Fibroblast of skin of right biceps (primary cell): ENCODE measurements at regions not wholly inside any gene's neighbourhood (a gene's known extent, or its start where the extent isn't known, plus 50 kb on each side); places are given as distances from the start of the nearest gene placed in this dataset.
"Not testable (repeated sequence)": the region's sequence is repeated elsewhere in the genome, so short reads cannot be mapped to it uniquely, and the experiment has no call there.

Experiments used
- DNase-seq: peaks from one replicate; pipeline ENCODE4 v3.0.0-alpha.2; 2013

DNA sequence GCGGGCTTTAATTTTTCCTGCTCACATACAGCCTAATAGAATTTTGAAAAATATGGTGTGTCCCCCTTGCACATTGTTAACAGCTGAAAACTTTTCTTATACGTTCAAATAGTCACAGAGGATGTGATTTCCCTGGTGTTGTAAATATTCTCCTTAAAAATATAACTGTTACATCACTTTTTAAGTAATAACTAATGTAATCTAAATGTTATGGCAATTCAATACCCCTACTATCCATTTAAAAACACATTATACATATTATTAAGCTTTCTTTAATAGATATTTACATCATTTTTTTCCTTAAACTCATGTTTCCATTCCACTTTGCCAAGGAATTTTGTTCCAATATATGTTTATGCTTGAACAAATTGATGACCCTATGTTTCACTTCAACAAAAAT is 85.5 kb upstream of the S1PR1 start:
- DNase-seq = no peak

DNA sequence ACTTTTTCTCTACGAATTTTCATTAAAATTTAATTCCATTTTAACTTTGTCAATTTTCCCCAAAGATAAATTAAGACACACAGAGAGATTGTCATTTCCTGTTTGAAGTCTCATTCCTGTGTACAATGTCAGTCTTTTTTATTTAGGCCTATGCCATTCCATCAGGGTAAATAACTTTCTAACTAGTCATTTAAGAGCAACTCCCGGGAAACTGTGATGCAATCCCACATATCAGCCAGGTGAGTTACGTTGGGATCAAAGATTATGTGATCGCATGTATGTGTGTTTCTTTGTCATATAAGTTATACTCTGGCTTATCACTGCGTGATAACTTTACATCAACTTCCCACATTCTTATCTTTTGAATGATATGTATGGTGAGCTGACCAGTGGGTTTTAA is 86.1 kb upstream of the S1PR1 start:
- DNase-seq = peak; percentile 59

DNA sequence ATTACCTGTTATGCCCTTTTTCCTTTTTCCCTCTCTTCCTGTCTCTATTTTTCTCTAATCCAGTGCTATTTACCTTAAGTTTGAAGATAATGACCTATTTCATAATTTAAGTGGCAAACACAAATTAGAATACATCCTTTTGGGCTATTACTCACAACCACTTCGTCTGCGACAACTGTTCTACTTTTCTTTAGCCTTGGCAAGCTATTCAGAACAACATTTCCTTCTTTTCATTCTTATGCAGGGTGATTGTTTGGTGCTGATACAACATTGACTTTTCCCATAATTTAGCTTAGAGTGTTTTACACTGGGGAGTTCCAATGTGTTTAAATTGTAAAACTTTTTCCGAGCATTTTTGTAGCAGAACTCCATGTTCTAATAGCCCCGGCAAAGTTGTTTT is 86.6 kb upstream of the S1PR1 start:
- no peak for DNase-seq

DNA sequence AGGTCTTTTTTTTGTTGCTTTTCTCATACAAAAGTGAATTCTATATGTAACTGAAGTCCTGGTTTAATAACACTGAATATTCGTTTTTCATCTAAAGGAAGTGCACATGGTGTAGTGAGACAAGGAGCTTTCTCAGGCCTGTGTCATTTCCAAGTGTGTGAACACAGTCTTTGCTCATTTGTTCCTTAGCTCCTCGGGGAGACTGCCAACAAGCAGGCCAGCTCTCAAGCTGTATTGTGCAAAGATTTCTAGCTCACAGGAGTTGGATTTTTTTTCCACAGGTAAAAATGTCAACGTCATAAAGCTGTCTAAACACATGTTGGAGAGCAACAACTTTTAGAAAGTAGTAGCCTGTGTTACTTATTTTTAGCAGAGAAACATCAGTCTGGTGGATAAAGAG is 87.8 kb upstream of the S1PR1 start:
- DNase-seq = peak; percentile 41

DNA sequence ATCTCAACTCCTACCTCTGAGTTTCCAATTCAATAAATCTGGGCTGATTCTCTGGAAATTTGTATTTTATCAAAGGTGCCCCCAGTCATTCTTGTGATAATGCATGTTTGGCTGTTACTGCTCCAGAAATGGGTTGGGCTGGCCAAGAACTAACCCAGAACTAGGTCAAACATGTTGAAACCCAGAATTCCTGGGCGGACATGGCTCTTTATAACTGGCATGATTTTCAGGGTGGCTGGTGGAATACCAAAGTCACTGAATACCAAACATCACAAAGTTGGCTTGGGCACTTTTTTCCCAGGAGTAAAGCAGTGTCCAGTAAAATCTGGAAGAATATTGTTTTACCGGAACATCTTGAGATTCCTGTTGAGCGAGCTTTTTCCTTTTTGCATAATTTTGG is 89.4 kb upstream of the S1PR1 start:
- no peak for DNase-seq

DNA sequence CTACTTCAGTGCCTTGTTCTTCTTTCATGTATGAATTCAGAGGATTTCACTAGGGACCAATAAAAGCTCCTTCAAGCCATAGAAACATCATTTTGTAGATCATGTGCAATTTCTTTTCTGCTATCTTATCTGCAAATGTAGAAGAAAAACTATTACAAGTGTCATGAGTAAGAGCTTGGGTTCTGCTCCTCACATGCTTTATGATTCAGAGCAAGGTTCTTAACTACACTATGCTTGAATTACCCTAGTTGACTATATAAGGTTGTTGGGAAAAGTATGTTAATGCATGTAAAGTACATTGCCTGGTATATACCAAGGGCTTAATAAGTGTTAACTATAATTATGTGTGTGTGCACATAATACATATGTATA is 91.4 kb upstream of the S1PR1 start:
- no peak for DNase-seq

DNA sequence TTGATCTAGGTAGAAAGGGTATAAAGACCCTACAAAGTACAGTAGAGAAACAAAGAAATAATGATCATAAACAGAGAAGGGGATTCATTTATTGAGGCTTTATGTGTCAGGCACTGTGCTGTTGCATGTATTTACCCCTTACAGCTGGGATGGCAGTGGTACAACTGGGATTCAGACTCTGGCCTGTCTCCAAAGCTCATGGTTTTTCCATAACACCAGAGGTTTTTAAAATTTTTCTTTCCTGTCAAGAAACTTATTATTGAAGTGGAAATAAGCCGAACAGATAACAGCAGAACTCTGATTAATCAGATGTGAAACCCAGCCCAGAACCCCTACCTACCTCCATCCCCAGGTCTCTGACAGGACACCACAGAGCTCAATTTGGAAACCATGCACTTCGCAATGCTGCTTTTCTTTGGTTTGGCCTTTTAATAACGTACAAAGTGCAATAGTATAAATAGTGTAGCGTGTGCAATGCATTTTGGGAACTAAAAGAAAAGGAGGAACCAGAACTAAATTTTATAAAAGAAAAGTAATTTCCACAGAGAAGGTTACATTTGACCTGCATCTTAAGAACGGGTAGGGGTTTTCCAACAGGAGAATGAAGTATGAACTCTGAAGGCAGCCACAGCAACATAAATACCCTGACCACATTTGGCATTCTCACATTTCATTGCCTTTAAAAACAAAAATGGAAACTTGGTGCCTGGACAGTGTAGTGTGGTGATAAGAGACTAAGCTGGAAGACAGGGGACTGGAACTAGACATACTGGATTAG is 92.0 kb upstream of the S1PR1 start:
- no peak for DNase-seq

DNA sequence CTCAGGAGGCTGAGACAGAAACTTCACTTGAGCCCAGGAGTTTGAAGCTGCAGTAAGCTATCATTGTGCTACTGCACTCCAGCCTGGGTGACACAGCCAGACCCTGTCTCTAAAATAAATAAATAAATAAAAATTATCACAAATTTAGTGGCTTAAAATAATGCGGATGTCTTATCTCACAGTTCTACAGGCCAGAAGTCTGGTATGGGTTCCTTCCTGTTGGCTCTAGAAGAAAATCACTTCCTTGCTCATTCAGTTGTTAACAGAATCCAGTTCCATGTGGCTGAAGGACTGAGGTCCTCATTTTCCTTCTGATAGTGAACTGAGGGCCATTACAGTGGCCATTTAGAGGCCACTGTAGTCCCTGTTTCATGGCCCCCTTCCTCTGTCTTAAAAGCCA is 94.6 kb upstream of the S1PR1 start:
- no peak for DNase-seq

DNA sequence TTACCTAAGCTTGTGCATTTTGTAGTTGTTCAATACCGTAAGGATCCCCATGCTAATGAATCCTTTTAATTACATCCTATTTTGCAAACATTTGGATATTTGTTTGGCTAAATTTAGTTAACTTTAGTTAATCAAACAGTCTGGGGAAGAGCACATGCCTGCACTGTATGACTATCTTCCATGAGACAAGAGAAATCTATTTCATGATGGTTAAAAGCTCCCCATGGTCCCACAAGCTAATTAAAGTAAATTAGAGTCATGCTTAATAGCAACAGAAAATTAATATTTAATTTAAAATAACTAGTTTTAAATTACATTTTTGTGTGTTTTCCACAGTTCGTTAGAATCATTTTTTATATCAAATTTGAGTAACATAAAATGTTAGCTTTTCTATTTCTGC is 95.4 kb upstream of the S1PR1 start:
- no peak for DNase-seq

DNA sequence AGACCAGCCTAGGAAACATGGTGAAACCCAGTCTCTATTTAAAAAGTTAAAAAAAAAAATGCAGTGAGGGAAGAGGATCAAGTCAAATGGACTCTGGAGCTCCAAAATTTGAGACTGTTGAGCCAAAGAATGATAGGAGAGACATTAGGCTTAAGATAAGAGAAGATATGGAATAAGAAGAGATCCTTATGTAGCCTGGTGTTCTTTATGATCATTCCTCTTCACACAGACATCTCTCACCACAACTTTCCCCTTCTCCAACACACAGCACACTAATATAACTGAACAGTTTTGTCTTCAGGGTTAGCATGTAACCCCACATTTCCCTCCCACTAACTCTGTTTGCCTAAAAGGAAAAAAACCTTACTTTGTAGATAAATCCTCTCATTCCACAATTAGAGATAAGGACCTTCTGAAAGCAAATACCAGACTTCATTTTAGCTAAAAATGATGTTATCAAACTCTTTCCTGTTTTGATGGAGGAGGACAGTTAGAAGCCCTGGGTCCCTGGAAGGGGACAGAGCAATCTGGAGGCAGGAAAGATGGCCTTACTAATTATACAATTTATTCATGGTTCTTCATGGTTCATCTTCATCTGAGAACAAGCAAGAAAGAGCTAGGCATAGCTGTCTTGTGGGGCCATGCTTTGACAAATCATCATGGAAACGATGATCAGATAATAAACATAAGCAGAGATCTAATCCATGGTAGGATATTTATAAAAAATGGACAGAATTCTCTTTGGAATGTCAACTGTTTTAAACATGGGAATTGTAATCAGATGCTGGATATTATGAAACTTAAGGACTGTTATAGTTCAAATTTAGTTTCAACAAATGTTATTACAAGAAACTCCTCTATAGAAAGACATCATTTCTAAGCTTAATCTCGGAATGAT is 96.7 kb upstream of the S1PR1 start:
- DNase-seq = no peak

DNA sequence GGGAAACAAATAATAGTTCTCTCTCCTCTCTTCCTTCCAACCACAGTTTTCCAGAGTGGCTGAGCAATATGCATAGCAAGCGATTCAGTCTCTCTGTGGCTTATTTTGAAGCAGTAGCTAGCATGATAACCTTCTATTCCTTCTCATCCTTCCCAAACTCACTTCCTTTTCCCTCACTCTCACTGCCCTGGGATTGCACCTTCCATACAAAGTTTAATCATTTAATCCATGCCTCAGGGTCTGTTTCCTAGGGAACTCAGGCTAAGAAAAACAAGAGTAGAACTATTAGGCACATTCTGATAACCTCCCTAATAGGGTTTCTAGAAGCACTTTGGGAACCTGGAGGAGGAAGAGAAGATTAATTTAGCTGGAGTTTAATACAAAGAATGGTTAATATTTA is 97.7 kb upstream of the S1PR1 start:
- DNase-seq = no peak

DNA sequence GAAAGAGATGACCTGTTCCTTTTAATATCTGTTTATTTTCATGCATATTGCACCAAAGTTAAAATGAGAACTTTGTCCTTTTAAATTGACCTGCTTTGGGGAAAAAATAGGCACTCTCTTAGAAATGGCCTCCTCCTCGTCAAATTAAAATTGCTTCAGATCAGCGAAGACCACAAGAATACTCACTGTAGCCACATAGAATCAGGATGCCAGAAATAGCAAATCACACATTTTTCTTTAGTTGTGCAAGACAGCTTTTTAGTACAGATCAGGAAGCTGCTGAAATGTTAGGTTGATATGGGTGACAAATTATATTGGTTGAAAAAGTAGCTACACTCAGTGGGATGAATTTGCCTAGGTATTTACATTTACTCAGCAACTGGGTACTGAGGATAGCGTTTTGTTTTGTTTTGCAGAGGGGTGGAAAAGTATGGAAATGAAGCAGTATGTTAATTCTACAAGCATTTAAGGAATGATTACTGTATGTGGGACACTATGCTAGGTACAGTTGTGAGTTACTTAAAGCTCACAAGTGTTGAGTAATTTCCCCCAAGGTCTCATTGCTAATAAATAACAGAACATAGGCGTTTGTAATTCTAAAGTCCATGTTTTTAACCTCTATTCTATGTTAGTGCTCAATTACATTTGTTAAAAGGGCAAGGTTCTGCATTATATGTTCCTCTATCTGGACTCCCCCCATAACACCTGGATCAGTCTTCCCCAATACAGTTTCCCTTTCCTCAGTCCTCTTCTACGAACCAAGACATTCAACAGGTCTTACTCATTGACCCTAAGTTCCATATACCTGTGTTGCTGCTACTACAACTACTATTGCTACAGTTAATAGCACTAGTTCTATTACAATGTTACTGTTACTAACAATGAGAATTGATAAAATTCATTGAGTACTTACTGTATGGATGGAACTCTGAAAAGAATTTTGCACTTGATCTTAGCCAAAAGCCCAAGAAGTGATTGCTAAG is 99.4 kb upstream of the S1PR1 start:
- peak; percentile 94 for DNase-seq

DNA sequence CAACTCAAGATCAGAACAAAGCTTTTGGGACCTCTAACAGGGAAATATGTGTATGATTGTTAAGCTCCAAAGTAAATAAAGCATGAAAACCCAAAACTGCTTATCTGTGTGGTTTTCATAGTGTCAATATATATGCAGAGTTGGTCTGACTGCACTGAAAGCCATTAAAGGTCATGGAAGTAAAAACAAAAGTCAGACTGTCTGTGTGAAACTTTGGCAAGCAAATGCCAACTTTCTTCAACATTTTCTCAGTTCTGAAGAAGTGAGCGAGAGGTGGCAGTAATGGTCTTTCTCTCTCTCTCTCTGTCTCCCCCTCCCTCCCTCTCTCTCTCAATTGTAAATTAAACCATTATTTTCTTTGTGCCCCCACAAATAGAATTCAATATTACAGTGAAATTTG is 100.1 kb upstream of the S1PR1 start:
- DNase-seq = peak; percentile 46

DNA sequence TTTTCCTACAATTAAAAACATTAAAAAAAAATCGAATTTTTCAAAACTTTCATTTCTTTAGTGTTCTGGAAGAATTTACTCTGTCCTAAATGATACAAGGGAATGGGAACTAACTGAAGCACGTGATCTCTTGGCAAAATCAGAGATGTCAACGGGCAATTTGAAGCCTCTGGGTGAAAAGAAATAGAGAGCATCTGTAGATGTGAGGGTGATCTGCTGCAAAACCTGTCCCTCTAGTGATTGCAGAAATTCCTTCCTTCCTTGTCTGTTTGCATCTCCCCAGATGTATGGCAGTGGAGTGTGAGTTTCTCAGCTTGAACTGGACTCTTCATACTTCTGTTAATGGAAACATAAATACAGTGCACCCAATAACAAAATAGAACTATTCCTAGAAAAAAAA is 100.5 kb upstream of the S1PR1 start:
- DNase-seq = no peak

DNA sequence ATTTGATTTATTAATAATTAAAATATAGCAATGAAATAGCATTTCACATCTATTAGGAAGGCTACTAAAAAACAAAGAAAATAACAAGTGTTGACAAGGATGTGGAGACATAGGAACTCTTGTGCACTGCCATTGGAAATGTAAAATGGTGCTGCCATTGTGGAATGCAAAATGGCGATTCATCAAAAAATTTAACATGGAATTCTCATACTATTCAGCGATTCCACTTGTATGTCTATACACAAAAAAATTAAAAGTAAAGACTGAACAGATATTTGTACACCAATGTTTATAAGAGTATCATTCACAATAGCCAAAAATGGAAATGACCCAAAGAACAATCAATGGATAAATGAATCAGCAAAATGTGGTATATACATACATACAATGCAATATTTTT is 101.3 kb upstream of the S1PR1 start:
- DNase-seq = no peak

DNA sequence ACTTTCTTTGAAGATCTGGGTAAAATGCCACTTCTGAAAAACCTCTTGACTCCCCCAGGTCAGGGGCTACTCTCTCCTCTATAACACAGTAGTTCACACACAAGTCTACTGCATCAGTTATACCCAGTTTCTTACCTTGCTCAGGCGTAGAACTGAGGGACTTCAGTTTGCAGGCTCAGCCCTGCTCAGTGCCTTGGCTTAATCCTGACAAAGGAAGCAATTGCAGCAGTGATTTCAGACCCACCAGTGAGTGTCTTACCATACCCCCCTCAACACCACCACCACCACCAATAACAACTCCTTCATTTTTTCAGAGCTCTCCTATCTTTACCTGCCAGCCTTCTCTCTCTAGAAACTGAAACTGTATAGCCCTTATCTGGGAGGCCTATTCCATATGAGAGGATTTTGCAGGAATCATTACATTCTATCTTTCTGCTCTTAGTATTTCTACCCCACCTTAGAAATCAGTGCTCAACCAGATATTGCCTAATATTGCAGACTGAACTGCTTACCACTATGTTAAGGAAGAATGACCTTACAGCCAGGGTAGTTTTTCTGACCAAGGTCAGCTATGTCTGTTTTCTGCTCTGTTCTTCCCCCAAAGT is 105.5 kb upstream of the S1PR1 start:
- no peak for DNase-seq

DNA sequence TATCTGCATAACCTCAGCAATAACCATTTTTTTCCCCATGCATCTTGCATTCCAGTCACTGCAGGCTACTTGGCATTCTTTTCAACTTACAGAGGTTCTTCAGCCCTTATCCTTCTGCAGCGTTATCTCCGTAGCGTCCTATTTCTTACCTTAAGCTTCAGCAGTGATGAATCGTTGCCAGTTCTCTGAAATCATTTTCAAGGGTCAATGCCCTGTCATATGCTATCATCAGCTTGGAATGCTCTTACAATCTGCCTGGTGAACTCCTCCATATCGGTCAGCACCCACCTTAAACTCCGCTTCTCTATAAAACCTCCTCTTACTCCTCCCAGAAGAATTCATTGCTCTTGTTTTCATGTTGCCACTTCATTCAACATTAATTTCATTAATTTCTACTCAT is 105.1 kb upstream of the DPH5 start:
- DNase-seq = peak; percentile 66

DNA sequence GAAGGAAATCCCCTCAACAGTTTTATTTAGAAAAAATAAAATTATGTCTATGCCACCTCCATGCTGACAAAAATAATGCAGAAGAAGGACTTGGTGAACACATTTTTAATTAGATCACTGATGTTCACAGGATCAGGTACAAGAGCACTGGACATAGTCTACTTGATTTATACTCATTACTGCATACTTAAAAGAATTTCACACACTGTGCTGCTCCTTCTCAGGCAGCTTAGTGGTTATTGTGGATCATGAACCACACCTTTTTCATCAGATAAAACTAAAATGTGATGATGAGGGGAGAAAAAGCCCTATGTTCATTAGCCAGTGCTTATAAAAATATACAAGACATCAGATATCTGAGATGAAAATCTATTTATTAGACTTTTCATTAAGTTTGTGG is 103.3 kb upstream of the DPH5 start:
- DNase-seq = no peak

DNA sequence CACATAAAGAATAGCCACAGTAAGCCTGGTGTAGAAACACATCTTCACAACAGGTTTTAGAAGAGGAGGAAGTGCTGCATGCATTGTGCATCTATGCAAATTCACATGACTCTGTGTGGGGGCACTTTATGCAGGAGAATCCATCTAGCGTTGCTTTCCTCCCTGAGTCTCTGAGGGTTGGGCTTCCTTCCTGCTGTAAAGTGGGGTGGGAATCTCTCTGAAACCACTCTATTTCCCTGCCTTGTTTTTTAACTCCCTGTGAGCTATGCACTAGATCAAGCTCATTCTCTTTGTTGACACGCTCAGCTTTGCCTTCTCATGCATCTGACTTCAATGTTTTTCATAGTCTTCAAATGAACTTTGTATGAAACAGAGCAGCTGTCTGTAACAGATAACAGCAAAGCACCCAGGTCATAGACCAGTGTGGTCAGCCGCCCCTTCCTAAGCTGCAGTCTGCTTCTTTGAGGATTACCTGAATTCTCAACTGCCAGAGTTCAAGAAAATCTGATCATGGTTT is 102.7 kb upstream of the DPH5 start:
- no peak for DNase-seq

DNA sequence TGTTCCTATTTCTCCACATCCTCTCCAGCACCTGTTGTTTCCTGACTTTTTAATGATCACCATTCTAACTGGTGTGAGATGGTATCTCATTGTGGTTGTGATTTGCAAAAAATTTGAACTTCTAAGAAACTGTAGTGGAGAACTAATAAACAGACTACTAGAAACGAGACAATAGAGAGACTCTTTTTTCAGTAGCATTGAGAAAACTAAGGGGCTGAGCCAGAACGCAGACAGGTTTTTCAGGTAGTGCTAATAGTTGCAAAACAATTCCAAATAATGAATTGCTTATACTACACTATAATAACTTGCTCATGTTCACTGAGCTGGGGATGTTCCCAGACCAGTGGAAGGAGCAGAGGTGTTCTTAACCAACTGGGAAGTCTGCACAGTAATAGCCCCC is 98.8 kb upstream of the DPH5 start:
- no peak for DNase-seq

DNA sequence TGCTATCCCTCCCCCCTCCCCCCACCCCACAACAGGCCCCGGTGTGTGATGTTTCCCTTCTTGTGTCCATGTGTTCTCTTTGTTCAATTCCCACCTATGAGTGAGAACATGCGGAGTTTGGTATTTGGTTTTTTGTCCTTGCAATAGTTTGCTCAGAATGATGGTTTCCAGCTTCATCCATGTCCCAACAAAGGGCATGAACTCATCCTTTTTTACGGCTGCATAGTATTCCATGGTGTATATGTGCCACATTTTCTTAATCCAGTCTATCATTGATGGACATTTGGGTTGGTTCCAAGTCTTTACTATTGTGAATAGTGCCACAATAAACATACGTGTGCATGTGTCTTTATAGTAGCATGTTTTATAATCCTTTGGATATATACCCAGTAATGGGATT is 98.3 kb upstream of the DPH5 start:
- DNase-seq = not testable (repeated sequence)

DNA sequence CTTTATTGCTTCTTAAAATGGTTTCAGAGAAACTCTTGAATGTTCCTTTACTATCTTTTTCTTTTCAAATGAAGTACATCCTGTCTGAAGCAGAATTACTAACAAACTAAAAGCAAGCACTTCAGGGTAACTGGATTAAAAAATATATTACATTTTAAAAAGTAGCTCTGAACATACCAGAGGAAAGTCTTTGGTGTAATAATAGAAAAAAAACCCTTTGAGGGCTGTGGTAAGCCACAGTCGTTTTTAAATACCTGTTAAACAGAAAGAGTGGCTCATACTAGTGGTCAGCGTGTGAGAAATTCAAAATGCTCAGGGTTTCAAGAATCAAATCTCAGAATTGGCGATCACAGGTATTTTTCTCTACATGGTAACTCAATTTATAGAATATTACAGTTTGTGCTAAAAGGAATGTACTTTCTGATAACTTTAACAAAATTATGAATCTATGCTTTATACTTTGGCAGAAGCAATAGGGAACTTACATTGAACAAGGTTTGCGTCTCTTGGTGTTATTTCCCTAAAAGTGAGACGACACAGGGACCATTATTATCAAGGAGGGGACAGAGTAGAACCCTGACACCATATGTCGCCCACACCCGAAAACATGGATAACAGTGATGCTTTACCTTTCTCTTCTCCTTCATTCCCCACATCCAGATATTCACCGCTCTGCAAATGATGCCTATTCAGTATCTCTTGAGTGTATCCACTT is 97.0 kb upstream of the DPH5 start:
- no peak for DNase-seq
